ENCODE measurements at regions not wholly inside any gene's neighbourhood (a gene's known extent, or its start where the extent isn't known, plus 50 kb on each side); places are given as distances from the start of the nearest gene placed in this dataset.

- no peak for TF ChIP-seq CTCF (IDR thresholded peaks at IDR 0.05; ENCODE audit: extremely low read depth, insufficient read depth, missing control alignments)
- no peak for DNase-seq (ENCODE audit: low spot score)
- in situ Hi-C loops (cut with MboI; ENCODE audit: low pct_unique_long_range_greater_than_20kb, low sequenced_read_pairs, unreplicated experiment), result no loop called here
Observed at GRCh38 chr1:82441402-82441801, 640.7 kb downstream of the ADGRL2 start.

- no peak for DNase-seq (ENCODE audit: low spot score)
- TF ChIP-seq CTCF (IDR thresholded peaks at IDR 0.05; ENCODE audit: extremely low read depth, insufficient read depth, missing control alignments), result no peak
- in situ Hi-C loops (cut with MboI; ENCODE audit: low pct_unique_long_range_greater_than_20kb, low sequenced_read_pairs, unreplicated experiment), result no loop called here
Observed at GRCh38 chr1:82423174-82423815, 622.6 kb downstream of the ADGRL2 start.

GRCh38 chr1:82421782-82422181 is 621.0 kb downstream of the ADGRL2 start:
- no peak for TF ChIP-seq CTCF (IDR thresholded peaks at IDR 0.05; ENCODE audit: extremely low read depth, insufficient read depth, missing control alignments)
- in situ Hi-C loops (cut with MboI; ENCODE audit: low pct_unique_long_range_greater_than_20kb, low sequenced_read_pairs, unreplicated experiment), result no loop called here
- DNase-seq (ENCODE audit: low spot score), result no peak

- in situ Hi-C loops (cut with MboI; ENCODE audit: low pct_unique_long_range_greater_than_20kb, low sequenced_read_pairs, unreplicated experiment), result no loop called here
- DNase-seq (ENCODE audit: low spot score), result no peak
- no peak for TF ChIP-seq CTCF (IDR thresholded peaks at IDR 0.05; ENCODE audit: extremely low read depth, insufficient read depth, missing control alignments)
Observed at GRCh38 chr1:82420584-82420983, 619.9 kb downstream of the ADGRL2 start.

- in situ Hi-C loops (cut with MboI; ENCODE audit: low pct_unique_long_range_greater_than_20kb, low sequenced_read_pairs, unreplicated experiment), result no loop called here
- no peak for DNase-seq (ENCODE audit: low spot score)
- no peak for TF ChIP-seq CTCF (IDR thresholded peaks at IDR 0.05; ENCODE audit: extremely low read depth, insufficient read depth, missing control alignments)
Observed at GRCh38 chr1:82411605-82412004, 610.9 kb downstream of the ADGRL2 start.

GRCh38 chr1:82405333-82405732 is 604.6 kb downstream of the ADGRL2 start:
- TF ChIP-seq CTCF (IDR thresholded peaks at IDR 0.05; ENCODE audit: extremely low read depth, insufficient read depth, missing control alignments), result no peak
- no peak for DNase-seq (ENCODE audit: low spot score)
- in situ Hi-C loops (cut with MboI; ENCODE audit: low pct_unique_long_range_greater_than_20kb, low sequenced_read_pairs, unreplicated experiment), result no loop called here

Data from GM13977 (cell line).